ENCODE measurements at regions not wholly inside any gene's neighbourhood (a gene's known extent, or its start where the extent isn't known, plus 50 kb on each side); places are given as distances from the start of the nearest gene placed in this dataset.

DNA sequence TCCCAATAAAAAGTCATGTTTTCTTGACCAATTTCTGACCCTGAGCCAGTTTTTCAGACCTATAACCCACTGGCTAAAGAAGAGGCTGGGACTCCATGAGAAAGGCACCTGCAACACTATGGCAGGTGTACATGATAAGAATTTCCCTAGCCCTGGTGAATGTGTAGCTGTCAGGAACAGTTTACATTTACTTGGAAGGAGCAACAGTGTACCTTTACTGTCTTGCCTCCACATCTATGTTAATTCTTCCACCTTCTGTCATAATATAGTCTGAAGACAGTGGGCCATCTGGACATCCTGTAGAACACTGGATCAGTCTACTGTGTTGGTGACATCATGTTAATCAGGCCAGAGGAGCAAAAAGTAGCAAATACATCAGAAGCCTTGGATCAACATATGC, 72.1 kb upstream of the CD82 start:
- TF ChIP-seq, protein P1, sequence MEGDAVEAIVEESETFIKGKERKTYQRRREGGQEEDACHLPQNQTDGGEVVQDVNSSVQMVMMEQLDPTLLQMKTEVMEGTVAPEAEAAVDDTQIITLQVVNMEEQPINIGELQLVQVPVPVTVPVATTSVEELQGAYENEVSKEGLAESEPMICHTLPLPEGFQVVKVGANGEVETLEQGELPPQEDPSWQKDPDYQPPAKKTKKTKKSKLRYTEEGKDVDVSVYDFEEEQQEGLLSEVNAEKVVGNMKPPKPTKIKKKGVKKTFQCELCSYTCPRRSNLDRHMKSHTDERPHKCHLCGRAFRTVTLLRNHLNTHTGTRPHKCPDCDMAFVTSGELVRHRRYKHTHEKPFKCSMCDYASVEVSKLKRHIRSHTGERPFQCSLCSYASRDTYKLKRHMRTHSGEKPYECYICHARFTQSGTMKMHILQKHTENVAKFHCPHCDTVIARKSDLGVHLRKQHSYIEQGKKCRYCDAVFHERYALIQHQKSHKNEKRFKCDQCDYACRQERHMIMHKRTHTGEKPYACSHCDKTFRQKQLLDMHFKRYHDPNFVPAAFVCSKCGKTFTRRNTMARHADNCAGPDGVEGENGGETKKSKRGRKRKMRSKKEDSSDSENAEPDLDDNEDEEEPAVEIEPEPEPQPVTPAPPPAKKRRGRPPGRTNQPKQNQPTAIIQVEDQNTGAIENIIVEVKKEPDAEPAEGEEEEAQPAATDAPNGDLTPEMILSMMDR (conservative IDR thresholded peaks at IDR 0.05; ENCODE audit: low read depth, low read length): no peak
- DNase-seq (ENCODE audit: low read depth): no peak
- H3K4me3 ChIP-seq (ENCODE audit: low read depth, low read length): no peak overlapping the region

DNA sequence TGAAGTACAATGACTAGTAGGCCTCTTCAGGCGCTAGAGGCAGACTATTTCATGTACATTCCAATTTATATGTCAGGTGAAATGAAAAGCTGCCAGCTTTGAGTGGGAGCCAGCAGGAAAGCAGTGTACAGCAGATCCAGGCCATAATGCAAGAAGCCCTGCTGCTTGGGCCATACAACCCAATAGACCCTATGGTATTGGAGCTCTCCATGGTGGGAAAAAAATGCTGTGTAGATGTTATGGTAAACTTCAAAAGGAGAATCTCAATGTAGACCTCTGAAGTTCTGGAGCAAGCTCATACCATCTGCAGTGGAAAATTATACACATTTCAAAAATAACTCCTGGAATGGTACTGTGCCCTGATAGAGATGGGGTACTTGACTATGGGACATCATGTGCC, 71.5 kb upstream of the CD82 start:
- no peak for DNase-seq (ENCODE audit: low read depth)
- TF ChIP-seq, protein P1 (conservative IDR thresholded peaks at IDR 0.05; ENCODE audit: low read depth, low read length): no peak
- no peak overlapping the region for H3K4me3 ChIP-seq (ENCODE audit: low read depth, low read length)

DNA sequence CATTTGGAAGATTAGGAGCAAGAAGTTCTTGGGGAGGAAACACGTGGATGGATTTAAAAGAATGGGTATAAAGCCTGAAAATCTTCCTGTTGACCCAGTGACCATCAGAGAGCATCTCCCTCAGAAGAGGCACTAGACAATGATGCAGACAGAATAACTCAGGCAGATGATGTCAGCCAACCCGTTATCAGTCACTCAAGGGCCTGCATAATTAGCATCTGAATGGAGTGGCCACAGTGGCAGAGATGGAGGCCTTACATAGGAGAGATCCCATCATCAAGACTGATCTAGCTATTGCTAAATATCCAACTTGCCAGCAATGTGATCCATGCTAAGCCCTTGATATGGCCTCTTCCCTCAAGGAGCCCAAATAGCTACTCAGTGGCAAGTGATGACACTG, 70.7 kb upstream of the CD82 start:
- DNase-seq (ENCODE audit: low read depth): no peak
- TF ChIP-seq, protein P1 (conservative IDR thresholded peaks at IDR 0.05; ENCODE audit: low read depth, low read length): no peak
- H3K4me3 ChIP-seq (ENCODE audit: low read depth, low read length): no peak overlapping the region

DNA sequence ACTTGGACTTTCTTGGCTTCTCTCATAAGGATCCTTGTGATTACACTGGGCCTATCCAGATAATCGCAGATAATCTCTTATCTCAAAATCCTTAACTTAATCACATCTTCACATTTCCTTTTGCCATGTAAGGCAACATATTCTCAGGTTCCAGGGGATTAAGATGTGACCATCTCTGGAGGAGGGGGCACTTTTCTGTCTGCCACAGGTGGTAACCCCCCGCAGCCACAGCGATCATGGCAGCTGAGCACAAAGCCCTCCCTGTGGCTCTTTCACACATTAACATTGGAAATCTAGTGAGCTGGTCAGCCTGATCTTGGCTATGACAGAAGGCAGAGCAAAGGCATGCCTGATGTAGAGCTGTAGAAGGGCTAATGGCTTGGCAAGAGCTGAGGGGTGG, 69.1 kb upstream of the CD82 start:
- TF ChIP-seq, protein P1 (conservative IDR thresholded peaks at IDR 0.05; ENCODE audit: low read depth, low read length): no peak

DNA sequence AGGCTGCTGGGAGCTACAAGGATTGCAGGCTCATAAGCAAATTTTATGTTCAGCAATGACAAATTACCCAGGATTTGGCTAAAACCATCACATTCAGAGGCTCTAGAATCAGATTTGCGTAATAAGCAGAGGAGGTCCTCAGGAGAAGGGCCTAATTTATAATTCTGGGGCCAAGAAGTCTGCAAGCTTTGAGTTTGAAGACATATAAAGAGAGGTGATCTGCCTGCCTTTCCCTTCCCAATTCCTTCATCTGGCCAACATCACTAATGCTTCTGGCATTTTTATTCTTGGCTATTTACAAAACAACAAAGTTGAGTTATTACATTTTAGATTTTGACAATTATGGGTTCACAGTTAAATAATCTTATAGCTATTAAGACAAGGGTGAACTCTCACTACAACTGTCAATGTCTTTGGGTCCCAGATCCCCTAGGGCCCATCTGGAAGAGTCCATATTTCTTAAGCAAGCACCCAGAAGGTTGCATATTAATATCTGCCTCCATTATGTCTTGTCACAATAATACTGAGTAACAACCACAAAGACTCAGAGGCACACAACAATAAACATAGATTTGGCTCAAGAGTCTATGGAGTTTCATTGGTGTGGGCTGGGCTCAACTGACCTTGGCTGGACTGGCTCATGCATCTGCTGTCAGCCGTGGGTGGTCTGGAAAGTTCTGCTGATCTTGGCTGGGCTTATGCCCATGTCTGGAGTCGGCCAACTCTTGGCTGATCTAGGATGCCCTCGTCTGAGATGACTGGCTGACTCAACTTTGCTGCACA, 67.2 kb upstream of the CD82 start:
- TF ChIP-seq, protein P1 (conservative IDR thresholded peaks at IDR 0.05; ENCODE audit: low read depth, low read length): no peak
- no peak for DNase-seq (ENCODE audit: low read depth)
- no peak overlapping the region for H3K4me3 ChIP-seq (ENCODE audit: low read depth, low read length)

More for the DNA sequence above, 69.1 kb upstream of the CD82 start:
- DNase-seq (ENCODE audit: low read depth): no peak
- no peak overlapping the region for H3K4me3 ChIP-seq (ENCODE audit: low read depth, low read length)

DNA sequence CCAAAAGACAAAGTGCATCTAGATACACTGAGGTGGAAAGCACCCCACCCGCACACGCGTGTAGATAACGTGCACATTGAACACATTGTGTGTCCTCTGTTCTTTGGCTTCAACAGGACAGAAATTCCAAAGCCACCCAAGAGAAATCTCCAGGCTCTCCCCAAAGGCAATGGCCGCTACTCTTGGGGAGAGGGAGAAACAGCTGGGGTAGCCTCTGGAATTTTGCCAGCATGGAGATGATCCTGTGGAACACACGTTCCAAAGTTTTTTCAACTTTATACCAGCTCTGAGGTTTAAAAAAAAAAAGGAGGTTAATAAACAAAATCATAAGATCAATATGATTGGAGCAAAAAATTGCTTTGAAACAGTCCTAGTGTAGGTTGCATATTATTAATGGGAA, 63.0 kb upstream of the CD82 start:
- H3K4me3 ChIP-seq (ENCODE audit: low read depth, low read length): no peak overlapping the region
- TF ChIP-seq, protein P1 (conservative IDR thresholded peaks at IDR 0.05; ENCODE audit: low read depth, low read length): no peak
- DNase-seq (ENCODE audit: low read depth): no peak

DNA sequence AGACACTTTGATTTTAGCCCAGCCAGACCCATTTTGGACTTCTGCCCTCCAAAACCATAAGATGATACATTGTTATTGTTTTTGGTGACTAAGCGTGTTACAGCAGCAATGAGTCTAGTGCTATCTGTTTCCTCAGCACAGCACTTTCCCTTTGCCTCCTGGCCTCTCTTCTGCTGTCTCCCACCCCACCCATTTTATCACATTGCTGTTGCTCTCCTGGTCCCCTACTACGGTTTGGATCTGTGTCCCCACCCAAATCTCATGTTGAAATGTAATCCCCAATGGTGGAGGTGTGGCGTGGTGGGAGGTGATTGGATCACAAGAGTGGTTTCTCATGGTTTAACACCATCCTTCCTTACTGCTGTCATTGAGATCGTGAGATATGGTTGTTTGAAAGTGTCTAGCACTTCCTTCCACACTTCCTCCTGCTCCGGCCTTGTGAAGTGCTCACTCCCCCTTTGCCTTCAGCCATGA, 59.8 kb upstream of the CD82 start:
- TF ChIP-seq, protein P1 (conservative IDR thresholded peaks at IDR 0.05; ENCODE audit: low read depth, low read length): no peak
- no peak for DNase-seq (ENCODE audit: low read depth)
- no peak overlapping the region for H3K4me3 ChIP-seq (ENCODE audit: low read depth, low read length)

All from epithelial cell of proximal tubule (primary cell).